CD4-positive, alpha-beta T cell (primary cell): ENCODE measurements at regions not wholly inside any gene's neighbourhood (a gene's known extent, or its start where the extent isn't known, plus 50 kb on each side); places are given as distances from the start of the nearest gene placed in this dataset.

Experiments
- ATAC-seq: fragments of 200-7000 bp; cut with Tn5 transposase; one replicate; pipeline ENCODE4 v1.10.0; 2022; ENCODE audit warnings: mild to moderate bottlenecking; ENCODE audit not compliant: poor library complexity
- CTCF ChIA-PET: fragments of 350-600 bp; sonication (Branson Sonifier 250); formaldehyde crosslinking; loops from one replicate; lab custom pipeline; 2021; ENCODE audit warnings: antibody characterized with exemption, inconsistent platforms; lab: Charles Lee
- POLR2A ChIA-PET: fragments of 350-600 bp; sonication (Branson Sonifier 250); formaldehyde crosslinking; loops from one replicate; lab custom pipeline; 2021; ENCODE audit warnings: antibody characterized with exemption, inconsistent platforms; lab: Charles Lee
- DNase-seq, 14 experiments: peaks; one replicate each; pipeline ENCODE4 v3.0.0-alpha.2; 2013 to 2020; ENCODE audit warnings: mixed read lengths in 2 of 14
- H3K27ac ChIP-seq, 2 donors: one replicate each; pipeline versions ENCODE4 v1.5.1 to v1.7.0; 2013; ENCODE audit warnings: low read length in 2 of 2, low read depth in 1 of 2, mild to moderate bottlenecking in 1 of 2
- H3K27me3 ChIP-seq, 2 experiments: 1 replicate in 1 of 2; 2 replicates in 1 of 2; pipeline versions ENCODE4 v1.6.1 to v1.7.0; 2013; ENCODE audit warnings: low read length in 2 of 2, control low read depth in 1 of 2, mild to moderate bottlenecking in 1 of 2, moderate library complexity in 1 of 2; ENCODE audit not compliant: insufficient read depth in 2 of 2, control insufficient read depth in 1 of 2
- H3K36me3 ChIP-seq: one replicate; pipeline ENCODE4 v1.6.1; 2013; ENCODE audit warnings: low read length, control low read depth; ENCODE audit not compliant: insufficient read depth
- H3K4me1 ChIP-seq: one replicate; pipeline ENCODE4 v1.6.1; 2013; ENCODE audit warnings: low read length, control low read depth; ENCODE audit not compliant: insufficient read depth
- H3K4me3 ChIP-seq: one replicate; pipeline ENCODE4 v1.5.1; 2013; ENCODE audit warnings: mild to moderate bottlenecking, low read length, moderate library complexity
- H3K9me3 ChIP-seq, 2 experiments: 1 replicate in 1 of 2; 2 replicates in 1 of 2; pipeline versions ENCODE4 v1.6.1 to v1.7.0; 2013; ENCODE audit warnings: low read length in 2 of 2, mild to moderate bottlenecking in 2 of 2, control low read depth in 1 of 2, moderate library complexity in 1 of 2; ENCODE audit not compliant: control insufficient read depth in 1 of 2, insufficient read depth in 1 of 2
- H3K27ac Mint-ChIP-seq: one replicate; pipeline ENCODE4 v1.8.0; 2020; ENCODE audit warnings: mixed read lengths
- H3K27me3 Mint-ChIP-seq: one replicate; pipeline ENCODE4 v1.8.0; 2021; ENCODE audit warnings: mixed read lengths
- H3K36me3 Mint-ChIP-seq: one replicate; pipeline ENCODE4 v1.8.0; 2021; ENCODE audit warnings: low read depth, mixed read lengths
- H3K4me1 Mint-ChIP-seq: one replicate; pipeline ENCODE4 v1.8.0; 2021; ENCODE audit warnings: low read depth, mixed read lengths
- H3K4me3 Mint-ChIP-seq: one replicate; pipeline ENCODE4 v1.8.0; 2020; ENCODE audit warnings: mild to moderate bottlenecking, mixed read lengths
- H3K9me3 Mint-ChIP-seq: one replicate; pipeline ENCODE4 v1.8.0; 2020; ENCODE audit warnings: mixed read lengths
- intact Hi-C, 2 experiments: fragments of 100-400 bp; cut with DNase I in 1 of 2; cut with micrococcal nuclease in 1 of 2; formaldehyde crosslinking; loops; one replicate each; pipeline versions ENCODE4 v1.15.1 to v1.9.0; 2023 to 2025; cut with DNase I, micrococcal nuclease
- TF ChIP-seq, protein P1 (sequence below): fragments of 200-600 bp; IDR thresholded peaks from one replicate; pipeline ENCODE4 v1.8.0; 2022; ENCODE audit warnings: antibody characterized with exemption, mild to moderate bottlenecking

GRCh38 chr12:124174451-124175348, 120.2 kb upstream of the RFLNA start:
- Mint-ChIP-seq H3K4me3 (no peak overlapping the region), H3K36me3 (no peaks in the 10 kb centered on the region), H3K27me3 (peaks cover 13% of the 10 kb centered on the region), H3K9me3 (no peaks in the 10 kb centered on the region), H3K4me1 (no peaks in the 10 kb centered on the region), H3K27ac (no peak overlapping the region)
- intact Hi-C loops = no loop called here
- POLR2A ChIA-PET = no interaction called here
- Histone ChIP-seq H3K4me1 (no peaks in the 10 kb centered on the region), H3K27me3 (peaks cover 0 to 5% of the 10 kb centered on the region in 2 experiments), H3K27ac (no peak overlapping the region), H3K4me3 (no peak overlapping the region), H3K36me3 (no peaks in the 10 kb centered on the region), H3K9me3 (no peaks in the 10 kb centered on the region)
- CTCF ChIA-PET = no interaction called here
- ATAC-seq (no peak), DNase-seq (no peak)
- TF ChIP-seq, protein P1, sequence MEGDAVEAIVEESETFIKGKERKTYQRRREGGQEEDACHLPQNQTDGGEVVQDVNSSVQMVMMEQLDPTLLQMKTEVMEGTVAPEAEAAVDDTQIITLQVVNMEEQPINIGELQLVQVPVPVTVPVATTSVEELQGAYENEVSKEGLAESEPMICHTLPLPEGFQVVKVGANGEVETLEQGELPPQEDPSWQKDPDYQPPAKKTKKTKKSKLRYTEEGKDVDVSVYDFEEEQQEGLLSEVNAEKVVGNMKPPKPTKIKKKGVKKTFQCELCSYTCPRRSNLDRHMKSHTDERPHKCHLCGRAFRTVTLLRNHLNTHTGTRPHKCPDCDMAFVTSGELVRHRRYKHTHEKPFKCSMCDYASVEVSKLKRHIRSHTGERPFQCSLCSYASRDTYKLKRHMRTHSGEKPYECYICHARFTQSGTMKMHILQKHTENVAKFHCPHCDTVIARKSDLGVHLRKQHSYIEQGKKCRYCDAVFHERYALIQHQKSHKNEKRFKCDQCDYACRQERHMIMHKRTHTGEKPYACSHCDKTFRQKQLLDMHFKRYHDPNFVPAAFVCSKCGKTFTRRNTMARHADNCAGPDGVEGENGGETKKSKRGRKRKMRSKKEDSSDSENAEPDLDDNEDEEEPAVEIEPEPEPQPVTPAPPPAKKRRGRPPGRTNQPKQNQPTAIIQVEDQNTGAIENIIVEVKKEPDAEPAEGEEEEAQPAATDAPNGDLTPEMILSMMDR = no peak

- Histone ChIP-seq H3K27ac (no peak overlapping the region), H3K9me3 (no peaks in the 10 kb centered on the region), H3K4me1 (no peaks in the 10 kb centered on the region), H3K36me3 (no peaks in the 10 kb centered on the region), H3K27me3 (peaks cover 0 to 5% of the 10 kb centered on the region in 2 experiments), H3K4me3 (no peak overlapping the region)
- no peak overlapping the region for H3K27ac Mint-ChIP-seq
- no peaks in the 10 kb centered on the region for H3K4me1 Mint-ChIP-seq
- H3K36me3 Mint-ChIP-seq = no peaks in the 10 kb centered on the region
- CTCF ChIA-PET = no interaction called here
- DNase-seq (no peak), ATAC-seq (no peak)
- intact Hi-C loops = no loop called here
- no peak overlapping the region for H3K4me3 Mint-ChIP-seq
- TF ChIP-seq, protein P1 = no peak
- H3K9me3 Mint-ChIP-seq = no peaks in the 10 kb centered on the region
- POLR2A ChIA-PET = no interaction called here
- peaks cover 13% of the 10 kb centered on the region for H3K27me3 Mint-ChIP-seq
Measured at GRCh38 chr12:124175704-124176103, 119.2 kb upstream of the RFLNA start.

GRCh38 chr12:124177276-124177950, 117.5 kb upstream of the RFLNA start:
- H3K9me3 Mint-ChIP-seq = no peaks in the 10 kb centered on the region
- no peak overlapping the region for H3K4me3 Mint-ChIP-seq
- TF ChIP-seq, protein P1 = no peak
- no peaks in the 10 kb centered on the region for H3K4me1 Mint-ChIP-seq
- DNase-seq = no peak
- no peak overlapping the region for H3K27ac Mint-ChIP-seq
- H3K4me3 ChIP-seq = no peak overlapping the region
- POLR2A ChIA-PET = no interaction called here
- intact Hi-C loops = no loop called here
- peaks cover 13% of the 10 kb centered on the region for H3K27me3 Mint-ChIP-seq
- H3K36me3 Mint-ChIP-seq = no peaks in the 10 kb centered on the region
- H3K27ac ChIP-seq = no peak overlapping the region
- no peaks in the 10 kb centered on the region for H3K36me3 ChIP-seq
- no peaks in the 10 kb centered on the region for H3K4me1 ChIP-seq
- CTCF ChIA-PET = no interaction called here
- no peaks in the 10 kb centered on the region for H3K9me3 ChIP-seq
- no peak for ATAC-seq
- peaks cover 0 to 5% of the 10 kb centered on the region in 2 experiments for H3K27me3 ChIP-seq
